A549 (cell line): ENCODE measurements at regions not wholly inside any gene's neighbourhood (a gene's known extent, or its start where the extent isn't known, plus 50 kb on each side); places are given as distances from the start of the nearest gene placed in this dataset.

Experiments used
- ATAC-seq, 2 experiments: fragments of 200-7000 bp in 1 of 2; fragments of >200 bp in 1 of 2; cut with Nextera tagmentation in 1 of 2; cut with Tn5 transposase in 1 of 2; 3 replicates each; pipeline versions ENCODE4 v1.8.0 to v1.9.1; 2018 to 2020; ENCODE audit warnings: mild to moderate bottlenecking in 1 of 2, moderate library complexity in 1 of 2
- CTCF ChIA-PET: fragments of 300-600 bp; sonication (Branson Sonifier 250); formaldehyde crosslinking; extraction: SDS; loops from one replicate; lab custom pipeline; 2021; ENCODE audit warnings: antibody characterized with exemption, inconsistent platforms; lab: Yijun Ruan, JAX
- POLR2A ChIA-PET: fragments of 350-600 bp; formaldehyde crosslinking; extraction: SDS; loops from one replicate; lab custom pipeline; 2021; ENCODE audit warnings: antibody characterized with exemption, inconsistent platforms; lab: Yijun Ruan, JAX
- DNase-seq, 2 experiments: peaks; one replicate each; pipeline versions ENCODE4 v3.0.0 to v3.0.0-alpha.2; 2011 to 2016; ENCODE audit warnings: low read depth in 1 of 2, low spot score in 1 of 2
- FAIRE-seq: peaks from 2 replicates; lab custom pipeline; 2011; peaks lifted over from hg19 to GRCh38; lab: Jason Lieb, UNC
- H3K27ac ChIP-seq, 2 experiments: fragments of >200 bp; sonication (Bioruptor Twin); formaldehyde crosslinking; 3 replicates each; pipeline ENCODE4 v1.5.1; 2016 to 2017
- H3K4me1 ChIP-seq: fragments of >200 bp; sonication (Bioruptor Twin); formaldehyde crosslinking; 3 replicates; pipeline ENCODE4 v1.6.1; 2016
- H3K4me2 ChIP-seq: fragments of >200 bp; sonication (Bioruptor Twin); formaldehyde crosslinking; 3 replicates; pipeline ENCODE4 v1.6.1; 2016
- H3K4me3 ChIP-seq: fragments of >200 bp; sonication (Bioruptor Twin); formaldehyde crosslinking; 3 replicates; pipeline ENCODE4 v1.5.1; 2016
- H3K9me3 ChIP-seq: fragments of >200 bp; sonication (Bioruptor Twin); formaldehyde crosslinking; 3 replicates; pipeline ENCODE4 v1.6.1; 2016
- BHLHE40 ChIP-seq: IDR thresholded peaks from 2 replicates; pipeline ENCODE4 v1.6.1; 2012; ENCODE audit warnings: low read depth, low read length, inconsistent platforms
- CBX8 ChIP-seq: fragments of 200-600 bp; sonication (generic); IDR thresholded peaks from 2 replicates; pipeline ENCODE4 v1.6.1; 2016
- CEBPB ChIP-seq, 2 experiments: fragments of >200 bp in 1 of 2; sonication (Bioruptor Twin) in 1 of 2; formaldehyde crosslinking in 1 of 2; IDR thresholded peaks; 2 replicates each; pipeline ENCODE4 v1.6.1; 2012 to 2016
- ESRRA ChIP-seq: fragments of 150-350 bp; IDR thresholded peaks from 2 replicates; pipeline ENCODE4 v1.6.1; 2014; ENCODE audit warnings: mild to moderate bottlenecking, low read length, borderline replicate concordance
- FOSB ChIP-seq: fragments of 250-450 bp; sonication (Bioruptor Pico); IDR thresholded peaks from 2 replicates; pipeline ENCODE4 v1.5.0; 2020; ENCODE audit warnings: mild to moderate bottlenecking, moderate library complexity
- FOSL2 ChIP-seq, 2 experiments: fragments of 450-650 bp in 1 of 2; fragments of >200 bp in 1 of 2; sonication (Bioruptor Twin) in 1 of 2; formaldehyde crosslinking; IDR thresholded peaks; 2 replicates each; pipeline versions ENCODE4 v1.5.0 to v1.6.1; 2016 to 2020; ENCODE audit warnings: mild to moderate bottlenecking in 1 of 2, moderate library complexity in 1 of 2
- FOXS1 ChIP-seq: fragments of 250-450 bp; sonication (Bioruptor Pico); IDR thresholded peaks from 2 replicates; pipeline ENCODE4 v1.5.0; 2020; ENCODE audit warnings: mild to moderate bottlenecking, moderate library complexity
- HES2 ChIP-seq: fragments of >200 bp; sonication (Bioruptor Twin); formaldehyde crosslinking; IDR thresholded peaks from 2 replicates; pipeline ENCODE4 v1.6.1; 2016
- HEYL ChIP-seq: fragments of 250-450 bp; sonication (Bioruptor Pico); IDR thresholded peaks from 2 replicates; pipeline ENCODE4 v1.8.0; 2021; ENCODE audit warnings: mild to moderate bottlenecking, moderate library complexity
- HOXB5 ChIP-seq: fragments of 250-450 bp; sonication (Bioruptor Pico); IDR thresholded peaks from 2 replicates; pipeline ENCODE4 v1.5.0; 2020; ENCODE audit warnings: mild to moderate bottlenecking, moderate library complexity
- JUN ChIP-seq, 2 experiments: fragments of >200 bp; sonication (Bioruptor Twin); formaldehyde crosslinking; IDR thresholded peaks; 2 replicates in 1 of 2; 3 replicates in 1 of 2; pipeline ENCODE4 v1.6.1; 2016 to 2017
- JUNB ChIP-seq: fragments of >200 bp; sonication (Bioruptor Twin); formaldehyde crosslinking; IDR thresholded peaks from 2 replicates; pipeline ENCODE4 v1.6.1; 2016
- MAZ ChIP-seq: fragments of 150-350 bp; IDR thresholded peaks from 2 replicates; pipeline ENCODE4 v1.6.1; 2014; ENCODE audit warnings: antibody characterized with exemption, low read depth, low read length, borderline replicate concordance
- NPAS2 ChIP-seq: fragments of 250-450 bp; sonication (Bioruptor Pico); IDR thresholded peaks from 2 replicates; pipeline ENCODE4 v1.8.0; 2022; ENCODE audit warnings: mild to moderate bottlenecking, moderate library complexity, borderline replicate concordance
- NR3C1 ChIP-seq: fragments of >200 bp; sonication (Bioruptor Twin); formaldehyde crosslinking; IDR thresholded peaks from 3 replicates; pipeline ENCODE4 v1.6.1; 2017
- POLR2A ChIP-seq: IDR thresholded peaks from 2 replicates; pipeline ENCODE4 v1.6.1; 2012; ENCODE audit warnings: mild to moderate bottlenecking, low read length
- RARB ChIP-seq: fragments of 250-450 bp; sonication (Bioruptor Pico); IDR thresholded peaks from 2 replicates; pipeline ENCODE4 v1.8.0; 2021; ENCODE audit warnings: mild to moderate bottlenecking, moderate library complexity
- RCOR1 ChIP-seq: fragments of 150-350 bp; IDR thresholded peaks from 2 replicates; pipeline ENCODE4 v1.6.1; 2014; ENCODE audit warnings: antibody characterized with exemption, low read length, low read depth
- REST ChIP-seq: fragments of 200-600 bp; sonication (generic); IDR thresholded peaks from 2 replicates; pipeline ENCODE4 v1.6.1; 2016; ENCODE audit warnings: antibody characterized with exemption, mild to moderate bottlenecking, moderate library complexity
- RFX5 ChIP-seq: fragments of 450-650 bp; IDR thresholded peaks from 2 replicates; pipeline ENCODE4 v1.7.1; 2014; ENCODE audit warnings: antibody characterized with exemption, mild to moderate bottlenecking, moderate library complexity
- RNF2 ChIP-seq: fragments of 200-600 bp; sonication (generic); IDR thresholded peaks from 2 replicates; pipeline ENCODE4 v1.6.1; 2016; ENCODE audit warnings: low read depth, mild to moderate bottlenecking, antibody characterized with exemption, moderate library complexity, borderline replicate concordance
- TFCP2L1 ChIP-seq: fragments of 250-450 bp; sonication (Bioruptor Pico); IDR thresholded peaks from 2 replicates; pipeline ENCODE4 v1.5.0; 2021; ENCODE audit warnings: mild to moderate bottlenecking
- TP53 ChIP-seq: fragments of 250-450 bp; sonication (Bioruptor Pico); IDR thresholded peaks from 2 replicates; pipeline ENCODE4 v1.5.0; 2021; ENCODE audit warnings: mild to moderate bottlenecking, moderate library complexity
- USF2 ChIP-seq: fragments of 450-650 bp; IDR thresholded peaks from 2 replicates; pipeline ENCODE4 v1.6.1; 2014; ENCODE audit warnings: antibody characterized with exemption
- ZC3H11A ChIP-seq: fragments of 450-650 bp; IDR thresholded peaks from 2 replicates; pipeline ENCODE4 v1.6.1; 2014; ENCODE audit warnings: antibody characterized with exemption, mild to moderate bottlenecking
- ZNF302 ChIP-seq: fragments of 250-450 bp; sonication (Bioruptor Pico); IDR thresholded peaks from 2 replicates; pipeline ENCODE4 v1.9.0; 2021; ENCODE audit warnings: inconsistent platforms, mild to moderate bottlenecking, moderate library complexity
- WGBS: methylation state at CpG from one replicate; pipeline ENCODE4 v1.1.6; 2017; ENCODE audit errors: missing lambda C conversion rate; 5-methylcytosine and 5-hydroxymethylcytosine counted together
- TF ChIP-seq, protein P1 (sequence below): fragments of 150-350 bp; IDR thresholded peaks from 2 replicates; pipeline ENCODE4 v1.6.1; 2014; ENCODE audit warnings: low read depth, mild to moderate bottlenecking, low read length
- TF ChIP-seq, protein P2 (sequence below): IDR thresholded peaks from 2 replicates; pipeline ENCODE4 v1.6.1; 2012; ENCODE audit warnings: low read depth, borderline replicate concordance

GRCh38 chr18:10057894-10058791 lies 144.3 kb downstream of the VAPA start (continued):
- TF ChIP-seq USF2 (no peak), JUNB (no peak), HES2 (no peak)

- ChIA-PET CTCF (no interaction called here), POLR2A (no interaction called here)
- no peak overlapping the region for H3K4me2 ChIP-seq
Measured at GRCh38 chr18:10059610-10060468, 146.0 kb downstream of the VAPA start.

GRCh38 chr18:10060469-10060782 lies 146.6 kb downstream of the VAPA start:
- Histone ChIP-seq H3K4me2 (no peak overlapping the region), H3K27ac (no peak overlapping the region)
- TF ChIP-seq CBX8, result no peak
- no peak for TF ChIP-seq RARB
- TF ChIP-seq NPAS2 (CRISPR knock-in tag), result no peak
- no peak for TF ChIP-seq RFX5
- no peak for TF ChIP-seq JUNB
- TF ChIP-seq, protein P1, sequence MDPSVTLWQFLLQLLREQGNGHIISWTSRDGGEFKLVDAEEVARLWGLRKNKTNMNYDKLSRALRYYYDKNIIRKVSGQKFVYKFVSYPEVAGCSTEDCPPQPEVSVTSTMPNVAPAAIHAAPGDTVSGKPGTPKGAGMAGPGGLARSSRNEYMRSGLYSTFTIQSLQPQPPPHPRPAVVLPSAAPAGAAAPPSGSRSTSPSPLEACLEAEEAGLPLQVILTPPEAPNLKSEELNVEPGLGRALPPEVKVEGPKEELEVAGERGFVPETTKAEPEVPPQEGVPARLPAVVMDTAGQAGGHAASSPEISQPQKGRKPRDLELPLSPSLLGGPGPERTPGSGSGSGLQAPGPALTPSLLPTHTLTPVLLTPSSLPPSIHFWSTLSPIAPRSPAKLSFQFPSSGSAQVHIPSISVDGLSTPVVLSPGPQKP, result no peak
- TF ChIP-seq FOXS1 (CRISPR knock-in tag), result no peak
- TF ChIP-seq FOSB (CRISPR knock-in tag), result no peak
- TF ChIP-seq USF2, result no peak
- no peak for TF ChIP-seq POLR2A
- TF ChIP-seq ESRRA, result no peak
- no peak for TF ChIP-seq REST
- TF ChIP-seq RCOR1, result no peak
- no peak for TF ChIP-seq NR3C1
- TF ChIP-seq CEBPB (IDR thresholded peaks at IDR 0.05), result no peak
- TF ChIP-seq RNF2, result no peak
- TF ChIP-seq, all 56 proteins: peak for 0
- Histone ChIP-seq H3K4me3 (no peak overlapping the region), H3K4me1 (peaks cover 13% of the 10 kb centered on the region), H3K9me3 (no peaks in the 10 kb centered on the region; the same call in 2 of the 3 replicates)
- ChIA-PET CTCF (no interaction called here), POLR2A (no interaction called here)
- ATAC-seq, result no peak
- 82% methylated on average over 6 of the region's 6 CpGs for WGBS
- no peak for DNase-seq
- no peak for FAIRE-seq

More at GRCh38 chr18:10059610-10060468, 146.0 kb downstream of the VAPA start:
- WGBS, result 69% methylated on average over 22 of the region's 22 CpGs
- H3K4me1 ChIP-seq, result peaks cover 13% of the 10 kb centered on the region
- FAIRE-seq (no peak), DNase-seq (no peak), ATAC-seq (no peak)
- no peak for TF ChIP-seq BHLHE40
- TF ChIP-seq, protein P1, result no peak
- TF ChIP-seq ZC3H11A, result no peak
- no peak for TF ChIP-seq ESRRA
- TF ChIP-seq, protein P2, sequence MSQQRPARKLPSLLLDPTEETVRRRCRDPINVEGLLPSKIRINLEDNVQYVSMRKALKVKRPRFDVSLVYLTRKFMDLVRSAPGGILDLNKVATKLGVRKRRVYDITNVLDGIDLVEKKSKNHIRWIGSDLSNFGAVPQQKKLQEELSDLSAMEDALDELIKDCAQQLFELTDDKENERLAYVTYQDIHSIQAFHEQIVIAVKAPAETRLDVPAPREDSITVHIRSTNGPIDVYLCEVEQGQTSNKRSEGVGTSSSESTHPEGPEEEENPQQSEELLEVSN, result no peak
- no peak for TF ChIP-seq ZNF302 (CRISPR knock-in tag)
- no peak for TF ChIP-seq HOXB5 (CRISPR knock-in tag)
- no peak for TF ChIP-seq TFCP2L1
- no peak for TF ChIP-seq RCOR1
- TF ChIP-seq CBX8, result no peak
- no peak for TF ChIP-seq MAZ
- no peak for TF ChIP-seq JUN (IDR thresholded peaks at IDR 0.05)
- TF ChIP-seq TP53, result no peak
- TF ChIP-seq HEYL (CRISPR knock-in tag), result no peak
- no peak for TF ChIP-seq FOSL2 (IDR thresholded peaks at IDR 0.05)
- no peak for TF ChIP-seq FOSL2 (CRISPR knock-in tag; IDR thresholded peaks at IDR 0.05)
- no peak overlapping the region for H3K27ac ChIP-seq
- H3K9me3 ChIP-seq, result no peaks in the 10 kb centered on the region
- H3K4me3 ChIP-seq, result no peak overlapping the region
